ENCODE measurements at regions not wholly inside any gene's neighbourhood (a gene's known extent, or its start where the extent isn't known, plus 50 kb on each side); places are given as distances from the start of the nearest gene placed in this dataset.

GRCh38 chr2:217614096-217614495 is 388.7 kb downstream of the TNS1 start:
- DNase-seq (ENCODE audit: insufficient read length, low spot score): no peak
- FAIRE-seq: no peak
- no peak for TF ChIP-seq CTCF (IDR thresholded peaks at IDR 0.05; ENCODE audit: insufficient read depth, missing control alignments)

GRCh38 chr2:217612920-217613319 is 389.9 kb downstream of the TNS1 start:
- no peak for TF ChIP-seq CTCF (IDR thresholded peaks at IDR 0.05; ENCODE audit: insufficient read depth, missing control alignments)
- DNase-seq (ENCODE audit: insufficient read length, low spot score) (no peak), FAIRE-seq (no peak)

GRCh38 chr2:217612211-217612610 is 390.6 kb downstream of the TNS1 start:
- DNase-seq (ENCODE audit: insufficient read length, low spot score): no peak
- no peak for TF ChIP-seq CTCF (IDR thresholded peaks at IDR 0.05; ENCODE audit: insufficient read depth, missing control alignments)
- FAIRE-seq: no peak

GRCh38 chr2:217611626-217612127 is 391.1 kb downstream of the TNS1 start:
- FAIRE-seq: no peak
- DNase-seq (ENCODE audit: insufficient read length, low spot score): no peak
- no peak for TF ChIP-seq CTCF (IDR thresholded peaks at IDR 0.05; ENCODE audit: insufficient read depth, missing control alignments)

GRCh38 chr2:217611056-217611455 is 391.7 kb downstream of the TNS1 start:
- DNase-seq (ENCODE audit: insufficient read length, low spot score) (no peak), FAIRE-seq (no peak)
- TF ChIP-seq CTCF (IDR thresholded peaks at IDR 0.05; ENCODE audit: insufficient read depth, missing control alignments): no peak

- no peak for TF ChIP-seq CTCF (IDR thresholded peaks at IDR 0.05; ENCODE audit: insufficient read depth, missing control alignments)
- no peak for DNase-seq (ENCODE audit: insufficient read length, low spot score)
- no peak for FAIRE-seq
Measured at GRCh38 chr2:217610401-217610814, 392.4 kb downstream of the TNS1 start.

GRCh38 chr2:217609952-217610351 is 392.8 kb downstream of the TNS1 start:
- no peak for FAIRE-seq
- TF ChIP-seq CTCF (IDR thresholded peaks at IDR 0.05; ENCODE audit: insufficient read depth, missing control alignments): no peak
- no peak for DNase-seq (ENCODE audit: insufficient read length, low spot score)
